A673 (cell line): ENCODE measurements at regions not wholly inside any gene's neighbourhood (a gene's known extent, or its start where the extent isn't known, plus 50 kb on each side); places are given as distances from the start of the nearest gene placed in this dataset.

Experiments
- CTCF ChIP-seq: fragments of 300-800, 200-600 bp; sonication (generic); conservative IDR thresholded peaks from 2 replicates; pipeline ENCODE4 v1.5.1; 2017; ENCODE audit warnings: low read depth, mild to moderate bottlenecking, antibody characterized with exemption, low read length, moderate library complexity, mixed read lengths
- EZH2 ChIP-seq: fragments of 200-600 bp; sonication (generic); IDR thresholded peaks from 2 replicates; pipeline ENCODE4 v1.6.1; 2017; ENCODE audit warnings: borderline replicate concordance, low read depth, mild to moderate bottlenecking, mixed read lengths, antibody characterized with exemption, low read length; ENCODE audit not compliant: poor library complexity, severe bottlenecking

GRCh38 chrX:20352504-20352903, 85.8 kb upstream of the RPS6KA3 start:
- no peak for TF ChIP-seq CTCF
- no peak for TF ChIP-seq EZH2
